ENCODE measurements at regions not wholly inside any gene's neighbourhood (a gene's known extent, or its start where the extent isn't known, plus 50 kb on each side); places are given as distances from the start of the nearest gene placed in this dataset.

GRCh38 chr1:55682198-55682597 is 467.0 kb upstream of the USP24 start:
- Mint-ChIP-seq H3K4me3 (no peak overlapping the region), H3K27ac (no peak overlapping the region), H3K4me1 (ENCODE audit: low read depth) (no peaks in the 10 kb centered on the region)

GRCh38 chr1:55679971-55680370 is 464.8 kb upstream of the USP24 start:
- Mint-ChIP-seq H3K9me3 (ENCODE audit: low read depth) (no peaks in the 10 kb centered on the region), H3K27me3 (peaks cover 13% of the 10 kb centered on the region), H3K4me1 (ENCODE audit: low read depth) (no peaks in the 10 kb centered on the region)

More at GRCh38 chr1:55682198-55682597, 467.0 kb upstream of the USP24 start:
- Mint-ChIP-seq H3K27me3 (peaks cover 14% of the 10 kb centered on the region), H3K9me3 (ENCODE audit: low read depth) (no peaks in the 10 kb centered on the region), H3K36me3 (no peaks in the 10 kb centered on the region)

GRCh38 chr1:55673416-55673815 is 458.3 kb upstream of the USP24 start:
- no peak overlapping the region for H3K27ac Mint-ChIP-seq
- peaks cover 5% of the 10 kb centered on the region for H3K27me3 Mint-ChIP-seq
- no peaks in the 10 kb centered on the region for H3K9me3 Mint-ChIP-seq (ENCODE audit: low read depth)
- no peaks in the 10 kb centered on the region for H3K4me1 Mint-ChIP-seq (ENCODE audit: low read depth)
- no peaks in the 10 kb centered on the region for H3K36me3 Mint-ChIP-seq
- no peak overlapping the region for H3K4me3 Mint-ChIP-seq

More at GRCh38 chr1:55679971-55680370, 464.8 kb upstream of the USP24 start:
- Mint-ChIP-seq H3K27ac (no peak overlapping the region), H3K36me3 (no peaks in the 10 kb centered on the region), H3K4me3 (no peak overlapping the region)

GRCh38 chr1:55670331-55671082 is 455.3 kb upstream of the USP24 start:
- no peaks in the 10 kb centered on the region for H3K4me1 Mint-ChIP-seq (ENCODE audit: low read depth)
- no peak overlapping the region for H3K4me3 Mint-ChIP-seq
- no peak overlapping the region for H3K27ac Mint-ChIP-seq
- H3K27me3 Mint-ChIP-seq = peaks cover 2% of the 10 kb centered on the region
- no peaks in the 10 kb centered on the region for H3K36me3 Mint-ChIP-seq
- H3K9me3 Mint-ChIP-seq (ENCODE audit: low read depth) = no peaks in the 10 kb centered on the region

- Mint-ChIP-seq H3K4me3 (no peak overlapping the region), H3K36me3 (no peaks in the 10 kb centered on the region), H3K27me3 (peaks cover 2% of the 10 kb centered on the region), H3K27ac (no peak overlapping the region), H3K4me1 (ENCODE audit: low read depth) (no peaks in the 10 kb centered on the region), H3K9me3 (ENCODE audit: low read depth) (no peaks in the 10 kb centered on the region)
Observed at GRCh38 chr1:55669293-55669692, 454.1 kb upstream of the USP24 start.

- Mint-ChIP-seq H3K27me3 (no peaks in the 10 kb centered on the region), H3K4me3 (no peak overlapping the region), H3K27ac (no peak overlapping the region), H3K9me3 (ENCODE audit: low read depth) (no peaks in the 10 kb centered on the region), H3K4me1 (ENCODE audit: low read depth) (no peaks in the 10 kb centered on the region), H3K36me3 (no peaks in the 10 kb centered on the region)
Observed at GRCh38 chr1:55662875-55663274, 447.7 kb upstream of the USP24 start.

- H3K27ac Mint-ChIP-seq = no peak overlapping the region
- H3K4me3 Mint-ChIP-seq = no peak overlapping the region
- peaks cover 2% of the 10 kb centered on the region for H3K27me3 Mint-ChIP-seq
- no peaks in the 10 kb centered on the region for H3K4me1 Mint-ChIP-seq (ENCODE audit: low read depth)
- no peaks in the 10 kb centered on the region for H3K9me3 Mint-ChIP-seq (ENCODE audit: low read depth)
- H3K36me3 Mint-ChIP-seq = no peaks in the 10 kb centered on the region
Observed at GRCh38 chr1:55658917-55659316, 443.8 kb upstream of the USP24 start.

GRCh38 chr1:55654750-55655149 is 439.6 kb upstream of the USP24 start:
- H3K4me3 Mint-ChIP-seq = no peak overlapping the region
- no peaks in the 10 kb centered on the region for H3K9me3 Mint-ChIP-seq (ENCODE audit: low read depth)
- H3K27me3 Mint-ChIP-seq = peaks cover 2% of the 10 kb centered on the region
- no peak overlapping the region for H3K27ac Mint-ChIP-seq
- no peaks in the 10 kb centered on the region for H3K4me1 Mint-ChIP-seq (ENCODE audit: low read depth)
- no peaks in the 10 kb centered on the region for H3K36me3 Mint-ChIP-seq

- H3K27ac Mint-ChIP-seq = no peak overlapping the region
- no peaks in the 10 kb centered on the region for H3K4me1 Mint-ChIP-seq (ENCODE audit: low read depth)
- H3K4me3 Mint-ChIP-seq = no peak overlapping the region
- H3K27me3 Mint-ChIP-seq = peaks cover 2% of the 10 kb centered on the region
- H3K36me3 Mint-ChIP-seq = no peaks in the 10 kb centered on the region
- H3K9me3 Mint-ChIP-seq (ENCODE audit: low read depth) = no peaks in the 10 kb centered on the region
Observed at GRCh38 chr1:55654171-55654570, 439.0 kb upstream of the USP24 start.

GRCh38 chr1:55650444-55650843 is 435.3 kb upstream of the USP24 start:
- Mint-ChIP-seq H3K27ac (no peak overlapping the region), H3K4me1 (ENCODE audit: low read depth) (no peaks in the 10 kb centered on the region), H3K9me3 (ENCODE audit: low read depth) (no peaks in the 10 kb centered on the region)

GRCh38 chr1:55646181-55646580 is 431.0 kb upstream of the USP24 start:
- Mint-ChIP-seq H3K9me3 (ENCODE audit: low read depth) (no peaks in the 10 kb centered on the region), H3K27ac (no peak overlapping the region), H3K27me3 (no peaks in the 10 kb centered on the region), H3K4me3 (no peak overlapping the region), H3K4me1 (ENCODE audit: low read depth) (peaks cover 5% of the 10 kb centered on the region), H3K36me3 (no peaks in the 10 kb centered on the region)

More at GRCh38 chr1:55650444-55650843, 435.3 kb upstream of the USP24 start:
- no peaks in the 10 kb centered on the region for H3K27me3 Mint-ChIP-seq
- H3K4me3 Mint-ChIP-seq = no peak overlapping the region
- H3K36me3 Mint-ChIP-seq = no peaks in the 10 kb centered on the region

GRCh38 chr1:55645270-55645669 is 430.1 kb upstream of the USP24 start:
- no peak overlapping the region for H3K27ac Mint-ChIP-seq
- no peaks in the 10 kb centered on the region for H3K27me3 Mint-ChIP-seq
- no peaks in the 10 kb centered on the region for H3K9me3 Mint-ChIP-seq (ENCODE audit: low read depth)
- H3K4me1 Mint-ChIP-seq (ENCODE audit: low read depth) = peaks cover 11% of the 10 kb centered on the region
- H3K36me3 Mint-ChIP-seq = no peaks in the 10 kb centered on the region
- no peak overlapping the region for H3K4me3 Mint-ChIP-seq

- Mint-ChIP-seq H3K36me3 (no peaks in the 10 kb centered on the region), H3K27ac (no peak overlapping the region), H3K27me3 (peaks cover under 1% of the 10 kb centered on the region), H3K4me1 (ENCODE audit: low read depth) (peaks cover 11% of the 10 kb centered on the region), H3K4me3 (no peak overlapping the region), H3K9me3 (ENCODE audit: low read depth) (no peaks in the 10 kb centered on the region)
Observed at GRCh38 chr1:55641947-55642346, 426.8 kb upstream of the USP24 start.

- no peaks in the 10 kb centered on the region for H3K9me3 Mint-ChIP-seq (ENCODE audit: low read depth)
- peaks cover 11% of the 10 kb centered on the region for H3K4me1 Mint-ChIP-seq (ENCODE audit: low read depth)
- H3K27me3 Mint-ChIP-seq = peaks cover 1% of the 10 kb centered on the region
- peak overlapping the region; percentile 44 for H3K4me3 Mint-ChIP-seq
- H3K36me3 Mint-ChIP-seq = no peaks in the 10 kb centered on the region
- H3K27ac Mint-ChIP-seq = peak overlapping the region; percentile 19
Observed at GRCh38 chr1:55640708-55641473, 425.7 kb upstream of the USP24 start.

- no peaks in the 10 kb centered on the region for H3K36me3 Mint-ChIP-seq
- no peaks in the 10 kb centered on the region for H3K9me3 Mint-ChIP-seq (ENCODE audit: low read depth)
- H3K27me3 Mint-ChIP-seq = peaks cover 4% of the 10 kb centered on the region
- peaks cover 11% of the 10 kb centered on the region for H3K4me1 Mint-ChIP-seq (ENCODE audit: low read depth)
- H3K27ac Mint-ChIP-seq = no peak overlapping the region
- H3K4me3 Mint-ChIP-seq = no peak overlapping the region
Observed at GRCh38 chr1:55639526-55639925, 424.4 kb upstream of the USP24 start.

Data from activated naive CD8-positive, alpha-beta T cell (primary cell).